ENCODE measurements at regions not wholly inside any gene's neighbourhood (a gene's known extent, or its start where the extent isn't known, plus 50 kb on each side); places are given as distances from the start of the nearest gene placed in this dataset.

GRCh38 chr2:217206016-217206725 is 346.3 kb upstream of the TNP1 start:
- Histone ChIP-seq H3K79me2 (ENCODE audit: insufficient read depth, low read length) (no peaks in the 10 kb centered on the region), H3K36me3 (replicated peaks in 1 of 2; ENCODE audit: control insufficient read depth in 1 of 2, insufficient read depth in 2 of 2, low read length in 2 of 2) (no peaks in the 10 kb centered on the region), H3K27ac (ENCODE audit: low read depth in 1 of 2, low read length in 2 of 2) (no peak overlapping the region), H3K9me3 (replicated peaks in 1 of 2; ENCODE audit: control insufficient read depth in 1 of 2, insufficient read depth in 1 of 2, low read length in 2 of 2) (peaks cover 0 to 14% of the 10 kb centered on the region in 2 donors), H4K20me1 (ENCODE audit: insufficient read depth, low read length) (no peaks in the 10 kb centered on the region), H3K4me1 (ENCODE audit: control insufficient read depth in 1 of 2, insufficient read depth in 2 of 2, low read length in 2 of 2) (no peaks in the 10 kb centered on the region), H3K27me3 (ENCODE audit: control insufficient read depth in 2 of 2, insufficient read depth in 2 of 2, low read length in 2 of 2) (peaks cover 48 to 67% of the 10 kb centered on the region in 2 donors), H3K9ac (ENCODE audit: insufficient read depth, low read length, poor library complexity, severe bottlenecking) (no peak overlapping the region), H3K4me2 (replicated peaks; ENCODE audit: extremely low read depth, low read length, poor library complexity, severe bottlenecking) (no peak overlapping the region), H3K4me3 (replicated peaks in 1 of 3; ENCODE audit: low read depth in 2 of 3, low read length in 3 of 3) (no peak overlapping the region), H2AFZ (ENCODE audit: insufficient read depth, low read depth, low read length, poor library complexity, severe bottlenecking) (no peak overlapping the region)
- Mint-ChIP-seq H3K4me3 (peak overlapping the region in 1 of 2 donors; percentile 70), H3K4me1 (peaks cover 4% of the 10 kb centered on the region), H3K27ac (no peak overlapping the region), H3K9me3 (peaks cover 3 to 23% (median 14%) of the 10 kb centered on the region in 7 donors), H3K36me3 (peaks cover 0 to 4% of the 10 kb centered on the region in 2 donors), H3K27me3 (ENCODE audit: low read depth in 3 of 3) (peaks cover 38 to 77% (median 65%) of the 10 kb centered on the region in 3 donors)
- intact Hi-C loops (cut with micrococcal nuclease): no loop called here
- DNase-seq: no peak
- WGBS (ENCODE audit: insufficient coverage): 80% methylated on average over 1 of the region's 3 CpGs
- TF ChIP-seq, protein P1, sequence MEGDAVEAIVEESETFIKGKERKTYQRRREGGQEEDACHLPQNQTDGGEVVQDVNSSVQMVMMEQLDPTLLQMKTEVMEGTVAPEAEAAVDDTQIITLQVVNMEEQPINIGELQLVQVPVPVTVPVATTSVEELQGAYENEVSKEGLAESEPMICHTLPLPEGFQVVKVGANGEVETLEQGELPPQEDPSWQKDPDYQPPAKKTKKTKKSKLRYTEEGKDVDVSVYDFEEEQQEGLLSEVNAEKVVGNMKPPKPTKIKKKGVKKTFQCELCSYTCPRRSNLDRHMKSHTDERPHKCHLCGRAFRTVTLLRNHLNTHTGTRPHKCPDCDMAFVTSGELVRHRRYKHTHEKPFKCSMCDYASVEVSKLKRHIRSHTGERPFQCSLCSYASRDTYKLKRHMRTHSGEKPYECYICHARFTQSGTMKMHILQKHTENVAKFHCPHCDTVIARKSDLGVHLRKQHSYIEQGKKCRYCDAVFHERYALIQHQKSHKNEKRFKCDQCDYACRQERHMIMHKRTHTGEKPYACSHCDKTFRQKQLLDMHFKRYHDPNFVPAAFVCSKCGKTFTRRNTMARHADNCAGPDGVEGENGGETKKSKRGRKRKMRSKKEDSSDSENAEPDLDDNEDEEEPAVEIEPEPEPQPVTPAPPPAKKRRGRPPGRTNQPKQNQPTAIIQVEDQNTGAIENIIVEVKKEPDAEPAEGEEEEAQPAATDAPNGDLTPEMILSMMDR (IDR thresholded peaks at IDR 0.05): no peak

GRCh38 chr2:217204358-217204757 is 344.5 kb upstream of the TNP1 start:
- Histone ChIP-seq H3K9ac (ENCODE audit: insufficient read depth, low read length, poor library complexity, severe bottlenecking) (no peak overlapping the region), H3K27me3 (ENCODE audit: control insufficient read depth in 2 of 2, insufficient read depth in 2 of 2, low read length in 2 of 2) (peaks cover 49 to 73% of the 10 kb centered on the region in 2 donors), H3K27ac (ENCODE audit: low read depth in 1 of 2, low read length in 2 of 2) (no peak overlapping the region), H3K4me1 (ENCODE audit: control insufficient read depth in 1 of 2, insufficient read depth in 2 of 2, low read length in 2 of 2) (no peaks in the 10 kb centered on the region), H3K79me2 (ENCODE audit: insufficient read depth, low read length) (no peaks in the 10 kb centered on the region), H3K36me3 (replicated peaks in 1 of 2; ENCODE audit: control insufficient read depth in 1 of 2, insufficient read depth in 2 of 2, low read length in 2 of 2) (no peaks in the 10 kb centered on the region), H4K20me1 (ENCODE audit: insufficient read depth, low read length) (no peaks in the 10 kb centered on the region), H3K4me2 (replicated peaks; ENCODE audit: extremely low read depth, low read length, poor library complexity, severe bottlenecking) (no peak overlapping the region), H2AFZ (ENCODE audit: insufficient read depth, low read depth, low read length, poor library complexity, severe bottlenecking) (no peak overlapping the region), H3K9me3 (replicated peaks in 1 of 2; ENCODE audit: control insufficient read depth in 1 of 2, insufficient read depth in 1 of 2, low read length in 2 of 2) (peaks cover 0 to 14% of the 10 kb centered on the region in 2 donors), H3K4me3 (replicated peaks in 1 of 3; ENCODE audit: low read depth in 2 of 3, low read length in 3 of 3) (no peak overlapping the region)
- H3K9me3 Mint-ChIP-seq: peaks cover 2 to 20% (median 13%) of the 10 kb centered on the region in 7 donors
- H3K27ac Mint-ChIP-seq: no peak overlapping the region
- TF ChIP-seq, protein P1 (IDR thresholded peaks at IDR 0.05): no peak
- peak overlapping the region in 1 of 2 donors; percentile 18 for H3K4me3 Mint-ChIP-seq
- no CpG with 5 or more reads among the region's 2 CpGs for WGBS (ENCODE audit: insufficient coverage)
- no peak for DNase-seq
- intact Hi-C loops (cut with micrococcal nuclease): no loop called here
- peaks cover 0 to 4% of the 10 kb centered on the region in 2 donors for H3K36me3 Mint-ChIP-seq
- peaks cover 4% of the 10 kb centered on the region for H3K4me1 Mint-ChIP-seq
- H3K27me3 Mint-ChIP-seq (ENCODE audit: low read depth in 3 of 3): peaks cover 35 to 71% (median 64%) of the 10 kb centered on the region in 3 donors

Measured in CD14-positive monocyte (primary cell).